Stimulated activated CD4-positive, alpha-beta T cell treated with anti-CD3 and anti-CD28 coated beads, Interleukin-12 subunit alpha, Interleukin-12 subunit beta, amount 100 ng/mL, for 4 hours (primary cell): ENCODE measurements at regions not wholly inside any gene's neighbourhood (a gene's known extent, or its start where the extent isn't known, plus 50 kb on each side); places are given as distances from the start of the nearest gene placed in this dataset.

Experiments used
- DNase-seq: peaks from one replicate; pipeline ENCODE4 v3.0.0-alpha.2; 2020

- no peak for DNase-seq
These were observed 462.1 kb downstream of the LMO4 start for GRCh38 chr1:87790756-87791155.

GRCh38 chr1:87791931-87792740 lies 463.5 kb downstream of the LMO4 start:
- DNase-seq, result no peak

DNA sequence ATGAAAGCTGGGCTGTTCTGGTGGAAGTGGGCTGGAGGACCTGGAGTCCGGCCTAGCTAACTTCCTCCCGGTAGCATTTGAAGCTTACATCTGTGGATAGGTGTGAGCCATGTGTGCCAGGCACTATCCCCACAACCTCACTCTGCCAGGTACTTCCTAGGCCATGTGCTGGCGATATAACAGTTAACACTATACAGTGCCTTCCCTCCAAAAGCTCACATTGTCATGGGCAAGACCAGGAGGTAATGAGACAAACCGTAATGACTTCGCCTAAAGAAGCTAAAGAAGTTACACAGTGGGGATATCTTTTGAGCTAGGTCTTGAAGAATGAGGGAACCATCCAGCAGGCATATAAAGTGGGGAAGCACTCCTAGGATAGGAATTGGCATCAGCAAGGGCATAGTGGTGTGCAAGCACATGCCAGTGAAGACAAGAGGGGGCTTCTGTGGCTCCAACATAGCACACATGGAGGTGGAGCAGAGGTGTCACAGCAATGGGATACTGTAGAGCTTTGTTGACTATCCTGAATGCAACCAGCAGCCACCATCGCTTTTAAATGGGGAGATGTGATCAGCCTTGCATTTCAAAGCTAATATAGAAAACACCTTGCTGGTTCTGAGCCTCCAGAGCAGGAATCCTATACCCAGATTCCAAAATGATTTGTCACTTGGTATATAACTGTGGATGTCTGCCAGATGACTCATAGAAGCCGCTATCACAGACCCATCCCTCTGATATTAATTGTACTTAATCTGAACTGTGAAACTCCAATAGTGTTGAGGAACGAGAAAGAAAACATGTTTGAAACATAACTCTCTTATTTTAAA lies 466.3 kb downstream of the LMO4 start:
- no peak for DNase-seq

DNA sequence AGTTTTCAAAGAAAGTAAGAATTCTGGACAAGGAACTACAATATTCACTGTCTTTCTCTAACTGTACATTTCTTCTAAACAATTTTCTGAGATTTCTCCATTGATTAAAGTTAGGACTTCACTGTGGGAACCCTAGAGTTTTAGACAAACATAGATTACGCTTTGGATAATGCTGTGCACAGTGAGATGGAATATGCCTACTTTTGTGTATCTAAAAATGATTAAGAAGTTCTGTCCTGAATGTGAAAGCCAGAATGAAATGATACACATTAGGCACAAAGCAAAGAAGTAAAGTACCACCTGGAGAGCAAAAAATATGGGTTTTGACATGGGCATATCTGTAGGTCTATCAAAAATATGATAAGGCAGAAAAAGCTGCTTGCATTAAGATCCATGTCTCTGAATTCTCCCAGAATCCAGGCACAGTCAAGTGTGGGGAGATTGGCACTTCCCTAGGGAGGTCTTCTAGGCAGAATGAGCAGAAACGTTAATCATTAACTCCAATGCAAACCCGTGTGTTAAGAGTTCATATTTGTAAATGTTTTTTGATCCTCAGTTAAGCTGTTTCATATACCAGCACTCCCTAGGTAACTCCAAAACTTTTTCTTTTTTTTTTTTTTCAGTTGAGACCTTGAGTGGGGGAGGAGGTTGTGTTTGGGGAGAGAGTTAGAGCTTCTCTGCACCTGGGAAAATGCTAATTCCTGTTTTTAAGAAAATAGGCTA lies 467.1 kb downstream of the LMO4 start:
- no peak for DNase-seq

DNA sequence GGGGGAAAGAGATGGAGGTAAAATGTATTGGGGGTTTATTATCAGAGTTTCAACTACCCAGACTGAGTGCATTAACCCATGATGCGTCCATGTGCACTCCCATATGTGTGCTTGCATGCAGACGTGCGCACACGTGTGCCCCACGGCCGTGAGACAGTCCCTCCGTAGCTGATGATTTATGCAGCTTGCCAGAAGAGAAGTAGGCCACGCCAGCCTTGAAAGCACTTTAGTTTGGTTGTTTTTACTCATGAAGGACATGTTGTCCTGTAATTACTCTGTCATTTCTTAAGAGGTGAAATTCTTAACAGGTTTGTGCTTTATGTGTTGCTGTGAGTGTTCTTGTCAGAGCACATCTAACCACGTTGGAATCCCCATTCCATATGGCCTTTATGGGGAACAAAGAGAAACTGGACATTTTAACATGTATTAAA lies 467.8 kb downstream of the LMO4 start:
- DNase-seq, result no peak

DNA sequence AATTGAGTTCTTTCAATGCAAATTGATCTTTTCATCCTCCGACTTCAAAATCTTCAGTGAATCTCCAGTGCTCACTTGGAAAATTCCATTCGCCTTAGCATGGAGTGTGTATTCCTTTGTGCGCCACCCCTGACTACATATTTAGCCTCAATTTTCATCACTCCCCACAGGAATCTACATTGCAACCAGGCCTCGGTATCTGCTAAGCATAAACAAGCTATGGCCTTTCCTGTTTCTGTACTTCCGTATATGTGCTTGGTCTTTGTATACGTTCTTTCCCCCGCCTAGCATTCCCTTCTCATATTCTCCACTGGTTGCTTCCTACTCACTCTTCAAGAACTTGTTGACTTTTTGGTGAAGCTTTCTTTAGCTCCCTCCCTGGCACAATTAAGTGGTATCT lies 470.8 kb downstream of the LMO4 start:
- no peak for DNase-seq

DNA sequence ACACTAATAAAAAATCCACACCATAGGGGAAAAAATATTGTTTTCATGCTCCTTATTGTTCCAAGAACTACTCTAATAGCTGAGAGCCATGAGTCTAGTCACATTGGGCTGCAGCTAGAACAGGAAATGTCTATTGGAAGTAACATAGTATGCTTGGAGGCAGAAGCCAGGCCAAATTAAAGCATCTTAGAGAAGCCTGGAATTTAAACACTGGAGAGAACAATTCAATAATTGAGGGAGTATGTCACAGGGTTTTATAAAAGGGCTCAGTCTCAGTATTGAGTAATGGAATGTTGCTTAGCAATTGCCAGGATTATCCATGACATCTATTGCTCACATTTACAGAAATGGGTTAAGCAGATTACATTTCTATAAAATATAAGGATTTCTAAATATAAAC lies 471.3 kb downstream of the LMO4 start:
- DNase-seq, result no peak

DNA sequence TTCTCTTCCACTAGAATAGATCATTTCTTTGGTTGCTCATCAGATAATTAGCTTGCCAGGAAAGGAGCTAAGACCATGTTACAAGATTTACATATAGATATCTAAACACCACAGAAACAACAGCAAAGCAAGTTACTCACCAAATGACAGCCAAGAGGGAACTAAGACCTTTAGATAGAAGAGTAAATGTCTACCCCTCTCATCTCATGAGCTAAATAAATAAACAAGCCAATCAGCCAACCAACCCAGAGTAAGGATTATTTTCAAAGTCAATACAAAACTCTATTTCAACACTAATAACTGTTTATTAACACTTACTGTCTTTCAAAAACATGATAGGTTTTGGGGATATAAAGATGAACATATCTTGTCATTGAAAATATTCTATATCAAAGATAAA lies 474.7 kb downstream of the LMO4 start:
- DNase-seq, result no peak

- no peak for DNase-seq
These were observed 475.4 kb downstream of the LMO4 start for GRCh38 chr1:87804128-87804527.

GRCh38 chr1:87805666-87806378 lies 477.1 kb downstream of the LMO4 start:
- DNase-seq, result no peak

- DNase-seq, result no peak
These were observed 477.9 kb downstream of the LMO4 start for GRCh38 chr1:87806379-87807094.

- DNase-seq, result no peak
These were observed 481.5 kb downstream of the LMO4 start for GRCh38 chr1:87810166-87810565.

DNA sequence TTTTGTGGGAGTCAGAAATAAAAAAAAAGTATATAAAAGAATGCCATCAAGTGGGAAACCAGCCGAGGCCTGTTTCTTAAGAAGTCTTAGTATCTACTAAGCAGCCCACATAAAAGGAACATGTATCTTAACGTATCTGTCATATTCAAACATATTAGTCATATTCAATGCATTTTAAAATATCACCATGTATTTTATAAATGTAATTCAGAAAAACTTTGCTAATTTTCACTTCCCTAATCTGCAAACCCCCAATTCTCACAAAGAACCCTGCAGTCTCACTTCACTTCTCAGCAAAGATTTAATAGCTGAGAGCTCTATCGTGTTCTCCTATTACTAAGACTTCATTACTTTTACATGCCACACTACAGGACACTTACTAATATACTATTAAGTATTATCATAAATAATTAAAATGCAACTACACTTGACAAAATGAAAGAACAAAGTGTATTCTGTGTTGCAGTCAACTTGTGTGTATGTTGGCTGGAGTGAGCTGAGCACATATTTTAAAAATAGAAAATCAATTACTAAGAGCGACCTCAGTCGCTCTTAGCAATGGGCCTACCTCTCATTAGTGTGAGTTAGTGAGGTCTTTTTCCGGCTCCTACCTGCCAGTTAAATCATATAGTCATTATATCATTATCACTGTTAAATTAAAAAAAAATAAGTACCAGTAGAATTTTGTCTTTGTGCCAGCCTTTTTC lies 484.3 kb downstream of the LMO4 start:
- DNase-seq, result no peak

- DNase-seq, result no peak
These were observed 485.9 kb downstream of the LMO4 start for GRCh38 chr1:87814573-87814972.

- DNase-seq, result no peak
These were observed 488.0 kb downstream of the LMO4 start for GRCh38 chr1:87816646-87817045.

GRCh38 chr1:87820668-87821334 lies 492.1 kb downstream of the LMO4 start:
- DNase-seq, result no peak

DNA sequence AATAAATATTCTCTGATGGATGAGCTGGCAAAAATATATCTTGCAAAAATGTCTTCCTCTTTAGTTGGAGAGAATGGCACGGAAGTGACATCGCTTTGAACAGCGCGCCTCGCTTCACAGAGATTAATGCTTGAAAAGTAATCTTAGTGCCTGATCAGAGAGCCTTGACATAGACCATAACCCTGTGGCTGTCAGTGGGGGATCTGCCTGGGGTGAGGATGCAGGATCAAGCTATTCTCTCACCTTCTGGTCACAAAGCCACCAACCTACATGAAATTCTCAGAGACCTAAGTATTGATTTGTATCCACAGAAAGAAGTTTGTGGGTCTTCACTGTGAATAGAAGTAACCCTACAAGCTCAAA lies 492.6 kb downstream of the LMO4 start:
- DNase-seq, result no peak

DNA sequence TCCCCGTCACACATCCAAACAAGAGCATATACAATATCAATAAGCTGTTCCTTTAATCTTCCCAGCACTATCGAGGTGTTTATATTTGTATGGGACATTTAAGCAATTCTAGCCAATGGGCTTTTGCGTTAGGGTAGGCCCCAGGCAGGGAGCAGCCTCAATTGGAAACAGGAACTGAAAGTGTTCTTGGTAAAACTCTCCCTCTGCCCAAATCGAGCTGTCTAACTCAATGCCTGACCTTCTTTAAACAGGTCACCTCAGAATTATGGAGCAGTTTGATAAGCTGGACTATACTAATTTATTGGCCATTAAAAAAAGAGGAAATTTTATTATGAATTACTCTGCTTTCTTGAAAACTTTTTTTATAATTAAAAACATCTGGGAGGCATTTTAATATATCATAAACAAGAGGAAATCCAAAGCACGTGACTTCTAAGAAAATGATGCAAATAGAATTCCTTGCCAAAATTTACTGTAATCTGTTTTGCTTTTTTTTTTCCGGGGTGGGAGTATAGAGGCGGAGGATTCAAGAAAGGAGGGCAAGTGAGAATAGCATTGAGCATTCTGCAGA lies 498.1 kb downstream of the LMO4 start:
- no peak for DNase-seq

DNA sequence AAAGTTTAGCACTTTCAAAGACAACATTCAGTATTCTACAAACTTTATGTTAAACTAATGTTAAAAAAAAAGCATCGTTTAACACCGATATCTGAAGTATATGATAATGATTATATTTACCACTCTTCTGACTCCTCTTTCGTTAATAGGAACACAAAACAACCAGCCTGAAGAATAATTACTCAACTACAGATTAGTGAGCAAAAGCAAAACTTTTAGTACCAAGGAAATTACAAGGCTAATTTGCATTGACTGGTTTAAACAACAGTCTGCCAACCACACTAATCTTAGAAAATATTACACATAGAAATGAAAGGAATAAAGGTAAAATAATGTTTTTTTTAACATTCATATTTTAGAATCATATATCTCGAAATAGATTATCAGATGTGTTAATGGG lies 500.7 kb downstream of the LMO4 start:
- DNase-seq, result no peak

- DNase-seq, result no peak
These were observed 501.8 kb downstream of the LMO4 start for GRCh38 chr1:87830432-87830978.
